Smooth muscle cell (in vitro differentiated cells): ENCODE measurements at regions not wholly inside any gene's neighbourhood (a gene's known extent, or its start where the extent isn't known, plus 50 kb on each side); places are given as distances from the start of the nearest gene placed in this dataset.
"Not testable (repeated sequence)": the region's sequence is repeated elsewhere in the genome, so short reads cannot be mapped to it uniquely, and the experiment has no call there.

Experiments
- DNase-seq: peaks from one replicate; lab custom pipeline; 2025; ENCODE audit not compliant: unreplicated experiment; lab: John Stamatoyannopoulos, UW
- H2AFZ ChIP-seq: fragments of 200-600 bp; sonication (generic); 2 replicates; pipeline ENCODE4 v1.6.0; 2016; ENCODE audit warnings: antibody characterized with exemption, low read depth, mild to moderate bottlenecking
- H3F3A ChIP-seq: fragments of 200-600 bp; sonication (generic); 2 replicates; pipeline ENCODE4 v1.6.0; 2017; ENCODE audit warnings: antibody characterized with exemption, low read depth
- H3K27ac ChIP-seq: fragments of 200-600 bp; sonication (generic); 2 replicates; pipeline ENCODE4 v1.5.1; 2016; ENCODE audit warnings: low read depth, mild to moderate bottlenecking
- H3K27me3 ChIP-seq: fragments of 200-600 bp; sonication (generic); 2 replicates; pipeline ENCODE4 v1.6.1; 2016; ENCODE audit warnings: low read depth, mild to moderate bottlenecking
- H3K36me3 ChIP-seq: fragments of 200-600 bp; sonication (generic); 2 replicates; pipeline ENCODE4 v1.5.1; 2016; ENCODE audit warnings: low read depth
- H3K4me1 ChIP-seq: fragments of 200-600 bp; sonication (generic); 2 replicates; pipeline ENCODE4 v1.5.1; 2016; ENCODE audit warnings: low read depth
- H3K4me2 ChIP-seq: fragments of 200-600 bp; sonication (generic); 2 replicates; pipeline ENCODE4 v1.6.0; 2016; ENCODE audit warnings: mild to moderate bottlenecking
- H3K4me3 ChIP-seq: fragments of 200-600 bp; sonication (generic); 2 replicates; pipeline ENCODE4 v1.5.1; 2016; ENCODE audit warnings: mild to moderate bottlenecking
- H3K79me2 ChIP-seq: fragments of 200-600 bp; sonication (generic); 2 replicates; pipeline ENCODE4 v1.6.0; 2016; ENCODE audit warnings: low read depth, mild to moderate bottlenecking
- H3K9ac ChIP-seq: fragments of 200-600 bp; sonication (generic); 2 replicates; pipeline ENCODE4 v1.6.0; 2016; ENCODE audit warnings: low read depth
- H3K9me3 ChIP-seq: fragments of 200-600 bp; sonication (generic); replicated peaks from 2 replicates; pipeline ENCODE4 v1.5.1; 2016; ENCODE audit warnings: low read depth
- H4K20me1 ChIP-seq: fragments of 200-600 bp; sonication (generic); 2 replicates; pipeline ENCODE4 v1.6.0; 2016; ENCODE audit warnings: low read depth
- CTCF ChIP-seq: fragments of 200-600 bp; sonication (generic); IDR thresholded peaks from 2 replicates; pipeline ENCODE4 v1.5.1; 2017; ENCODE audit warnings: borderline replicate concordance, mild to moderate bottlenecking, antibody characterized with exemption; ENCODE audit not compliant: insufficient read depth, poor library complexity, severe bottlenecking
- WGBS: methylation state at CpG from one replicate; pipeline ENCODE4 v1.1.7; 2016; ENCODE audit warnings: low lambda C conversion rate; 5-methylcytosine and 5-hydroxymethylcytosine counted together

- no peak for DNase-seq
- no peaks in the 10 kb centered on the region for H3K36me3 ChIP-seq
- H3K27ac ChIP-seq, result peak overlapping the region; percentile 49
- no peak overlapping the region for H3K4me2 ChIP-seq
- H4K20me1 ChIP-seq, result no peaks in the 10 kb centered on the region
- H3K9me3 ChIP-seq, result no peaks in the 10 kb centered on the region
- no peak for TF ChIP-seq CTCF
- no peak overlapping the region for H3K9ac ChIP-seq
- WGBS, result 96% methylated on average over 1 of the region's 1 CpG
- H3K27me3 ChIP-seq, result no peaks in the 10 kb centered on the region
- no peaks in the 10 kb centered on the region for H3K4me1 ChIP-seq
- H2AFZ ChIP-seq, result no peak overlapping the region
- no peaks in the 10 kb centered on the region for H3F3A ChIP-seq
- no peaks in the 10 kb centered on the region for H3K79me2 ChIP-seq
- no peak overlapping the region for H3K4me3 ChIP-seq
Observed at GRCh38 chr13:48829536-48829935, 146.2 kb upstream of the FNDC3A start.

- WGBS, result 91% methylated on average over 7 of the region's 7 CpGs
- H3K27me3 ChIP-seq, result no peaks in the 10 kb centered on the region
- no peaks in the 10 kb centered on the region for H3K79me2 ChIP-seq
- no peak for TF ChIP-seq CTCF
- H3K27ac ChIP-seq, result no peak overlapping the region
- H3K9ac ChIP-seq, result no peak overlapping the region
- H3K4me2 ChIP-seq, result no peak overlapping the region
- H2AFZ ChIP-seq, result no peak overlapping the region
- no peak overlapping the region for H3K4me3 ChIP-seq
- H3F3A ChIP-seq, result no peaks in the 10 kb centered on the region
- H3K4me1 ChIP-seq, result no peaks in the 10 kb centered on the region
- no peaks in the 10 kb centered on the region for H3K9me3 ChIP-seq
- no peak for DNase-seq
- no peaks in the 10 kb centered on the region for H4K20me1 ChIP-seq
- H3K36me3 ChIP-seq, result no peaks in the 10 kb centered on the region
Observed at GRCh38 chr13:48831248-48831647, 144.5 kb upstream of the FNDC3A start.

- H3K4me1 ChIP-seq, result peaks cover 4% of the 10 kb centered on the region
- H3F3A ChIP-seq, result no peaks in the 10 kb centered on the region
- WGBS, result 95% methylated on average over 3 of the region's 3 CpGs
- no peaks in the 10 kb centered on the region for H3K79me2 ChIP-seq
- no peaks in the 10 kb centered on the region for H3K9me3 ChIP-seq
- no peak overlapping the region for H2AFZ ChIP-seq
- no peaks in the 10 kb centered on the region for H4K20me1 ChIP-seq
- no peak for DNase-seq
- H3K4me3 ChIP-seq, result no peak overlapping the region
- no peaks in the 10 kb centered on the region for H3K27me3 ChIP-seq
- TF ChIP-seq CTCF, result no peak
- H3K4me2 ChIP-seq, result no peak overlapping the region
- no peak overlapping the region for H3K9ac ChIP-seq
- no peak overlapping the region for H3K27ac ChIP-seq
- H3K36me3 ChIP-seq, result no peaks in the 10 kb centered on the region
Observed at GRCh38 chr13:48833412-48833811, 142.3 kb upstream of the FNDC3A start.

GRCh38 chr13:48835326-48835725, 140.4 kb upstream of the FNDC3A start:
- not testable (repeated sequence) for H3K4me1 ChIP-seq, H3F3A ChIP-seq, H2AFZ ChIP-seq, H3K4me2 ChIP-seq, H3K27me3 ChIP-seq, H4K20me1 ChIP-seq, DNase-seq, H3K9me3 ChIP-seq, H3K4me3 ChIP-seq, H3K36me3 ChIP-seq, H3K9ac ChIP-seq, H3K79me2 ChIP-seq, H3K27ac ChIP-seq
- WGBS, result 98% methylated on average over 5 of the region's 5 CpGs
